GM18861 (cell line): ENCODE measurements at regions not wholly inside any gene's neighbourhood (a gene's known extent, or its start where the extent isn't known, plus 50 kb on each side); places are given as distances from the start of the nearest gene placed in this dataset.
"Not testable (repeated sequence)": the region's sequence is repeated elsewhere in the genome, so short reads cannot be mapped to it uniquely, and the experiment has no call there.

Experiments
- ATAC-seq: cut with Tn5 transposase; IDR thresholded peaks from one replicate; pipeline ENCODE4 v1.9.1; 2021; ENCODE audit not compliant: unreplicated experiment

DNA sequence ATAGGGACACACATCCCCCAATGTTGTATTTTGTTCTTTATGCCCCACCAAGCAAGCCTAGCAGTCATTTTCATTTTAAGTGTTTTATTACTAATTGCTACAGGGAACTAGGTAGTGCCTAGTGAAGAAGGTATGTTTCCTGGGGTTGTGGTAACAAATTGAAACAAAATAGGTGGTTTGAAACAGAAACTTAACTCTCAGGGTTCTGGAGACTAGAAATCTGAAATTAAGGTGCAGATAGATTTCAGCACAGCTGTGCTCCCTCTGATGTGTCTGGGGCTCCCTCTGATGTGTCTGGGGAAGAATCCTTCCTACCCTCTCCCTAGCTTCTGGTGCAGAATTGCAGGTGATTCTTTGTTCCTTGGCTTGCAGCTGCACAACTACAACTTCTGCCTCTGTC is 390.1 kb downstream of the ZFHX3 start:
- ATAC-seq: peak; percentile 96

DNA sequence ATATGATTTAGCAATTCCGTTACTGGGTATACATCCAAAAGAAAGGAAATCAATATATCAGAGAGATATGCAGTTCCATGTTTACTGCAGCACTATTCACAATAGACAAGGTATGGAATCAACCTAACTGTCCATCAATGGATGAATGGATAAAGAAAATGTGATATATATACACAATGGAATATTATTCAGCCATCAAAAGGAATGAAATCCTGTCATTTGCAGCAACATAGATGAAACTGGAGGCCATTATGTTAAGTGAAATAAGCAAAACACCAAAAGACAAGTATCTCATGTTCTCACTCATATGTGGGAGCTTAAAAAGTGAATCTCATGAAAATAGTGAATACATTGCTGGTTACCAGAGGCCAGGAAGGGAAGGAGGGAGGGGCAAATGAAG is 390.8 kb downstream of the ZFHX3 start:
- ATAC-seq: no peak

DNA sequence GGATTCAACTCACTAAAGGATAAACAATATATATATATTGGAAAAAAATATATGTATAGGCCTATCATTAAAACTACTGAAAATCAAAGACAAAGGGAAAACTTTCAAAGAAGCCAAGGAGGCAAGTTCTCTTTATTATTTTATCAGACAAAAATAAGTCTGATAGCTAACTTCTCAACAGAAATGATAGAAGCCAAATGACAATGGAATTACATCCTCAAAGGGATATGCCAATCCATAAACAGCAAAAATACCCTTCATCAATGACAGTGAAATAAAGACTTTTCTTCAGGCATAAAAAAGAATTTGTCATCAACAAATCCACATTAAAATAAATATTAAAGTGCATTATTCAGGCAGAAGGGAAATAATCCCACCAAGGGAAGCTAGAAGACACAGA is 393.4 kb downstream of the ZFHX3 start:
- ATAC-seq: no peak

DNA sequence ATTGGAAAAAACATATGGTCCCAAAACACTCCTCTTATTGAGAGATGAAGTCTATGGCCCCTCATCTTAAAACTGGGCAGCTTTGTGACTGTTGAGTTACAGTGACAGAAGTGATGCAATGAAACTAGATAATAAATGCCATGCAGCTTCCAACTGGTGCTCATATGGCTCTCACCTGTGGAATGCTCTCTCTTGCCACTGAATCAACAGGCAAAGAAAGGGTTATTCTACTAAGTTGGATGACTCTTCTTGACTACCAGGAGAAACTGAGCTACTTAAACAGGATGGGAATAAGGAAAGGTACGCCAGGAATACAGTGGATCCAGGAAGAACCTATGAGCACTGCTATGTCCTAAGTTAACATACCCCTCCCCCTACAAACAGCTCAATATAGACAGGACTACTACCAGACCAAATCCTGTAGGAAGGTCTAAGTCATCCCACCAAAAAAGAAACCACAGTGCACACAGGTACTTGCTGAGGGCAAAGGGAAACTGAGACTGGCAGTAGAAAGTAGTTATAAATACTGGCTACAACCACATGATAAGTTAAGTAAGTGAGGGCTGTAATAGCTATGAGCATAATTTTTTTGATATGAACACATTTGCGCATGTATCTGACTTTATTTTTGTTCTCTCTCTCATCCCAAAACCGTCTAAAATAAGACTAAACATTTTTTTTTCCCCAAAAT is 398.5 kb downstream of the ZFHX3 start:
- ATAC-seq: no peak

DNA sequence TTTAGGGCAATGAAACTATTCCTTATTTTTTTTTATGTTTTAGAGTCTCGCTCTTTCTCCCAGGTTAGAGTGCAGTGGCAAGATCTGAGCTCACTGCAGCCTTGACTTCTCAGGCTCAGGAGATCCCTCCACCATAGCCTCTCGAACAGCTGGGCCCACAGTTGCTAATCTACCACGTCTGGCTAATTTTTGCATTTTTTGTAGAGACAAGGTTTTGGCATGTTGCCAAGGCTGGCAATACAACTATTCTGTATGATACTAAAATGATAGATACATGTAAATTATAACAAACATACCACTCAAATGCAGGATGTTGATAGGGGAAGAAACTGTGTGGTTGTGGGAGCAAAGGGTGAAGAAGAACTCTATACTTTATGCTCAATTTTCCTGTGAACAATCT is 401.3 kb downstream of the ZFHX3 start:
- no peak for ATAC-seq

DNA sequence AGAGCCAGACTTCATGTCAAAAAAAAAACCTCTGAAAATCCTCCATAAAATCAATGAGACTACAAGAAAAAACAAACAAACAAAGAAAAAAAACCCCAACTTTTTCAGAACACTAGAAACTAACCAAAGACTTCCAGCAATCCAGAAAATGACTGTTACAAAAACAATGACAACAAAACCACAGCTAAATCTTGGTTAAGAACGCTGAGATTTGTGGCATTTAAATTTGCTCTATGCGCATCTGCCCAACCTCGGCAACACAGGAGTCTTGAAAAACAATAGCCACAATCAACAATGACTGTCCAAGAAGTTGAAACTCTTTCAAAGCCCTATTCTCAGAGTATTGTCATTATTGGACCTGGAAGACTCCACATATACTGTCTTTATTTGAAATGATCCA is 402.4 kb downstream of the ZFHX3 start:
- no peak for ATAC-seq

DNA sequence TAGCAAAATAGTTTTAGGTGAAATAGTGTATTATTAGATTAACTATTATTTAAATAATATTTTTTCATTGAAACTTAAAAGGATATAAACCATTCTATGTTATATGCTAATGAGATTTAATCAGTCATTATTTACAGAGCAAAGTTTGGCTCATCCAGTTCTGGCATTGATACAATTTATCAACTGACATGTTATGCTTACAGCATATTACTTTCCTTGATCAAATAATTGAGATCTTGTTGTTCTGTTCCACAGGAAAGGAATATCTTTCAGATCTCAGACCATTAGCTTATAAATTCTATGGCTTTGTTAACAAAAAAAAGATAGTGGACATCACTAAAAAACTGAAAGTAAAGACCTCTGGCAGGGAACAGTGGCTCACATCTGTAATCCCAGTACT is 403.0 kb downstream of the ZFHX3 start:
- ATAC-seq: no peak

DNA sequence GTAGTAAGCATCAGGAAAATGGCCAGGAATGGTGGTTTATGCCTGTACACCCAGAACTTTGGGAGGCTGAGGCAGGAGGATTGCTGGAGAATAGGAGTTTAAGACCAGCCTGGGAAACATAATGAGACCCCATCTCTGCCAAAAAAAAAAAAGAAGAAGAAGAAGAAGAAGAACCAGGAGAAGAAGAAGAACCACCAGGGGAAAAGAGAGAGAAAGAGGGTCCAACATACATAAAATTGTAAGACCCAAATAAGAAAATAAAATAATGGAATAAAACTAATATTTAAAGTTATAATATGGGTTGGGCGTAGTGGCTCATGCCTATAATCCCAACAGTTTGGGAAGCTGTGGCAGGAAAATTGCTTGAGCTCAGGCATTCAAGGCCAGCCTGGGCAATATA is 408.4 kb downstream of the ZFHX3 start:
- no peak for ATAC-seq

DNA sequence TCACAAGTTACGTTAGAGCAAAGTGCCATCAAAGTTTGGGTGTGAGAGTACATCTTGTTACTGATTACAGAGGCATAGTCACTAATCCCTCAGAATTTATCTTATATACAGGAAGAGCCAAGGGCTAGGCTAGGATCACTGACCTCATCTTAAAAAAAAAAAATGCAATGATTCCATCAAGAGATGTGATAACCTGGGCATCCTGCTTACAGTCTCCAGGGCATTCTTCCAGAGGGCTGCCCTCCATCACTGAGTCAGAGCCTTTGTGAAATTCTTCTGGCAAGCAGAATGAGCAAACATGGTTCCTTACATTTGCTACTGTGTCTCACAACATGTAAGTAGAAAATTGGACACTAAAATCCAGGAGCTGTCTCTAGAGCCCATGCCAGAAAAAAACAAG is 410.6 kb downstream of the ZFHX3 start:
- no peak for ATAC-seq

DNA sequence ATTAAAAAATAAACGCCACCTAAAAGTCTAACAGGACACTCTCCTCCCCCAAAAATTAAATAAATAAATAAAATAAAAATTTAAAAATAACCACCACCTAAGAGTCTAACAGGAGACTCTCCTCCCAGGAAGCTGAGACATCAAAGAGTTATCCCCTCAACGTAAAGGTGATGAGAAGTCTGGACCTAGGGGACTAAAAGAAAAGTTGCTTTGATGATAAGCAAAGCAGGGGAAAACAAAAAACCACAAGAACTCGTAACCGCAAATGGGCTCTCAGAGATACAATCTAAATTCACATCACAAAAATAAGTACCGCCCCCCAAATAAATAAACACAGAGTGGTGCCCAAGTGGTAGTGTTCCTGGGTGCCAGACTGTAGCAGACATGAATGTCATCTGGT is 412.2 kb downstream of the ZFHX3 start:
- ATAC-seq: no peak

DNA sequence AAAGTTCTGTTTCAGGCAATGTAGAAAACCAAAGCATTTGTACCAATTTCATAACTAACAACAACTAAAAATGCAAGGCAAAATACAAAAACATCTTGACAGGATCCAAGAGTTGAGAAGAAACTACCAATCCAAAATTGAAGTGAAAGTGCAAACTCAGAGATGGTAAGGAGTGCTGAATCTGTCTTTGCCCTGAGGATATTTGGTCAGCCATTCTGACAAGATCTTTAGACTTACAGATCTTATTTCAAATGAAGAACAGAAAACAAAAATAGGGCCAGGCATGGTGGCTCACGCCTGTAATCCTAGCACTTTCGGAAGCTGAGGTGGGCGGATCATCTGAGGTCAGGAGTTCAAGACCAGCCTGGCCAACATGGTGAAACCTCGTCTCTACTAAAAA is 412.8 kb downstream of the ZFHX3 start:
- ATAC-seq: no peak

DNA sequence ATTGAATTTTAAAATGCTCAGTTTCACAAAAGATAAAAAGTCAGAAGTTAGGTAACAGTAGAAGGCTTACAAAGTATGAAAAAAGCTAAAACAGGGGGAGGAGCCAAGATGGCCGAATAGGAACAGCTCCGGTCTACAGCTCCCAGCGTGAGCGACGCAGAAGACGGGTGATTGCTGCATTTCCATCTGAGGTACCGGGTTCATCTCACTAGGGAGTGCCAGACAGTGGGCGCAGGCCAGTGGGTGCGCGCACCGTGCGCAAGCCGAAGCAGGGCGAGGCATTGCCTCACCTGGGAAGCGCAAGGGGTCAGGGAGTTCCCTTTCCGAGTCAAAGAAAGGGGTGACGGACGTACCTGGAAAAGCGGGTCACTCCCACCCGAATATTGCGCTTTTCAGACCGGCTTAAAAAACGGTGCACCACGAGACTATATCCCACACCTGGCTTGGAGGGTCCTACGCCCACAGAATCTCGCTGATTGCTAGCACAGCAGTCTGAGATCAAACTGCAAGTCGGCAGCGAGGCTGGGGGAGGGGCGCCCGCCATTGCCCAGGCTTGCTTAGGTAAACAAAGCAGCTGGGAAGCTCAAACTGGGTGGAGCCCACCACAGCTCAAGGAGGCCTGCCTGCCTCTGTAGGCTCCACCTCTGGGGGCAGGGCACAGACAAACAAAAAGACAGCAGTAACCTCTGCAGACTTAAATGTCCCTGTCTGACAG is 420.6 kb downstream of the ZFHX3 start:
- not testable (repeated sequence) for ATAC-seq

DNA sequence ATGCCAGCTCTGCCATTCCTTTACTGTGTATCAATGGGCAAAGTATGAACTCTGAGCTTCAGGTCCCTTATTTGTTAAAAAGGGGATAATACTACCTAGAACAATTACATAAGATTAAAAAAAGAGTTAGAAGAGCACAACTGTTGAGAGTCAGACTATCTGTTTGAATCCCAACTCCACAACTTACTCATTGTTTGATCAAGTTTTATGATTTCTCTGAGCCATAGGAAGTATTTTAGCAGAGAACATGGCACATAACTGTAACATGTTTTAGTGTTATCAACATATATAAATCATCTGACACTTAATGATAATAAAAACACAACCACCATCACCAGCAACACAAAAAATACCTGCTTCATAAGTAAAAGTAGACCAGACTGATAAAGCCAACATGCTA is 421.3 kb downstream of the ZFHX3 start:
- ATAC-seq: no peak

DNA sequence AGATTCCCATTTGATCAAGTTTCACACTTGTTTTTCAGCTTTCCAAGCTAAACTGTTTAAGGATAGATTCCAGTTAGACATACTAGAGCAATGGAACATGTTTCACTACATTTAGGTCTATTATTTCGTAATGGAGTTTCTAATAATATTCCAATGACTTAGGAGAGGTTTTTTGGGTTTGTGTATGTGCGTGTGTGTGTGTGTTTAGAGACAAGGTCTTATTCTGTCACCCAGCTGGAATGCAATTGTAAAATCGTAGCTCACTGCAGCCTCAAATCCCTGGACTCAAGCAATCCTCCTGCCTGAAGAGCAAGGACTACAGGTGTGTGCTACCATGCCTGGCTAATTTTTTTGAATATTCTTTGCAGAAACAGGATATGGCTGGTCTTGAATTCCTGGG is 426.3 kb downstream of the ZFHX3 start:
- ATAC-seq: no peak

DNA sequence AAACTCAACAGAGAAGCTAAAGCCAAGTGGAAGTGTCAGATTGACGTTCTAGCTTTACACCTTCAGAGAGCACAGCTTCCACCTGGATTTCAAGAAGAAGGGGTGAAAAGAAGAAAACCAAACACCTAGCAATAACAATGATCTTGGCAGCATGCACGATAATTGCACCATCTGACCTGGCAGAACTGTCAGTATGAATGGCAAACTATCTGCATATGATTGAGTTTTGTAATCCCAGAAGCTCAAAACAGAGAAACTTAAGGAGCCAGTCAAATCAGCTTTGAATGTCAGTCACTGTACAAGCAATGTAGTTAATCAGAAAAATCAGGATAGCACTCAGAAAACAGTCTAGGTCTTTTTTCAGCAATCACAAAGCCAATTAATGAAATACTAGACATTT is 427.1 kb downstream of the ZFHX3 start:
- no peak for ATAC-seq

DNA sequence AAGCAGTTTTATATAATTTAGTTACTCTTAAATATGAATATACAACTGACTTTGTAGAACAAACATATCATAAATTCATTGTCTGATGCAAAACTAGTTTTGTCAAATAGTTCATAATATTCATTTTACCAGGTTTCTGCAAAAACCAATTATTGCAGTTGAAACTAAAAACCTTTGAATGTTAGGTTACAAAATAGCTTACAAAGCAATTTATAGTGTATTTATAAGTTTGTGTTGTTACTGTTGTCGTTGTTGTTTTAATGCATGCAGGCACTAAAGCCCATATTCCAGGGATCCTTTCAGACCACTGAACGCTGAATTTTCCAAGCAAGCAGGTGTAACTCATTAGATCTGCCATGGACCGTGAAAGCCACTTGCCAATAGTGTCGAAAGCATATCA is 427.6 kb downstream of the ZFHX3 start:
- no peak for ATAC-seq

DNA sequence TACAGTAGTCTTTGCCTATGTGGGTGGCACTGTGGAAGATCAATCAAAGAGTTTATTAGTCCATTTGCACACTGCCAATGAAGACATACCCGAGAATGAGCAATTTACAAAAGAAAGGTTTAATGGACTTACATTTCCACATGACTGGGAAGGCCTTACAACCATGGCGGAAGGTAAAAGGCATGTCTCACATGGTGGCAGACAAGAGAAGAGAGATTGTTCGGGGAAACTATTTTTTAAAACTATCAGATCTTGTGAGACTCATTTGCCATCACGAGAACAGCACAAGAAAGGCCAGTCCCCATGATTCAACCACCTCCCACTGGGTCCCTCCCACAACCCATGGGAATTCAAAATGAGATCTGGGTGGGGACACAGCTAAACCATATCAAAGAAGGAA is 432.1 kb downstream of the ZFHX3 start:
- ATAC-seq: no peak

DNA sequence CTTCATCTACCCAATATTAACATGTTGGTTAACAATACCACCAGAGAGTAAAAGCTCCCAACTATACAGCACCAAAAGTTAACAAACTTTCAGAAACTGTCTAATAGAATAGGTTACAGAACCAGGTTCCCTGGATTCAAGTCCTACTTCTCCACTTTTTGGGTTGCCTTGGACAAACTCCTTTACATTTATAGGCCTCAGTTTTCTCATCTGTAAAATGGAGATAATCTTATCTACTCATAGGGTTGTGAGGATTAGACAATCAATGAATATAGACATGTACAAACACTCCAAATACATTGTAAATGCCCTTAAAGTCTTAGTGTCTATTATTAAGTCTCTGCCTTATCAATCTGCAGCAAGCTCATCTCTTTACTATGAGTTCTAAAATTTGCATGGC is 435.2 kb downstream of the ZFHX3 start:
- ATAC-seq: no peak

DNA sequence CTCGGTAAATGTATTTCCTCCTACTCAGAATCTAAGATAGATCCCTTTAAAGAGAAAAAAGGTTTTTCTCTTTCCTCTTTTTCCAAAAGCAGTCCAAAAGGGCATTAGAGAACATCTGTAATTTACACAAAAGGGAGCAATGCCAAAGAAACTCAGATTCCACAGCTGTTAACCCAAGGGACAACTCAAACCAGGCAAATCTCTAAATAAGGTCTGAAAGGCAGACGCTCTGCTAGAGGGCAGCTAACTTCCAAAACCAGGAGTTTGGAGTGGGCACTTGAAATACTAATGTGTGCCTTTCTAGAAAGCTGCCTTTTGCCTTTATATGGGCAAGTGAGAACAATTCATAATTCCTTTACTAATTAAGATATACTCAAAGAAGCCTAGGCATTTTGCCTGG is 435.7 kb downstream of the ZFHX3 start:
- ATAC-seq: no peak

DNA sequence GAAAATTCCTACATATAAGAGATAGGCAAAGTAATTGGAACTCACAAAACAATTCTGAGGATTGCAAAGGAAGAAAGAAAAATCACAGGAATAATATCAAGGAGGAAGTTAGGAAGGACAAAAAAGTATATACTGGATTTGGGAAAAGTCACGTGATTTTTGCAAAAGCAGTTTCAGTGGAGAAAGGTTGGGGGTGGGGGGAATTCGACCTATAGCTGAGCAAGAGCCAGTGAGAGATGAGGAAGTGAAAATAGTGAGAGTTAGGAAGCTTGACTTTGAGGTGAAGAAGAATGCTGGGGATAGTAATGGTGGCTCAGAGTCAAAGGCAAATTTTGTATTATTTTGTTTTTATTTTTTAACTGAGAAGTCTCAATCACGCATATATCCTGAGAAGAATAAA is 438.0 kb upstream of the PMFBP1 start:
- no peak for ATAC-seq

DNA sequence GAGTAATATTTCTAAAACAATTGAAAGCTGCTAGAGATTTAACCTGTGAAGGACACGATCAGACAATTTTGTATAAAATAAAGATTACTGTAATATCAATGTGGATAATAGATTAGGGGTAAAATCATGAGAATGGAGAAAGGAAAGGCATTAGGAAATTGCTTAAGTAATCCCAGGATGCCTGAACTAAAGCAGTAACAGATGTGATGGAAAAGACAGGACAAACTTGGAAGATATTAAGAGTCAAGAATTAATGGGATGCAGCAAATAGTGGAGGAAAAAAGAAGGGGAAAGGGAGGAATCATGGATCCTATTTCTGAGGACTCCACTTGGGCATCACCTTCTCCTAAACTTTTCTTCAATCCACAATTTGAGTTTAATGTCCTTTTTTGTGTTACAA is 437.1 kb upstream of the PMFBP1 start:
- ATAC-seq: no peak

DNA sequence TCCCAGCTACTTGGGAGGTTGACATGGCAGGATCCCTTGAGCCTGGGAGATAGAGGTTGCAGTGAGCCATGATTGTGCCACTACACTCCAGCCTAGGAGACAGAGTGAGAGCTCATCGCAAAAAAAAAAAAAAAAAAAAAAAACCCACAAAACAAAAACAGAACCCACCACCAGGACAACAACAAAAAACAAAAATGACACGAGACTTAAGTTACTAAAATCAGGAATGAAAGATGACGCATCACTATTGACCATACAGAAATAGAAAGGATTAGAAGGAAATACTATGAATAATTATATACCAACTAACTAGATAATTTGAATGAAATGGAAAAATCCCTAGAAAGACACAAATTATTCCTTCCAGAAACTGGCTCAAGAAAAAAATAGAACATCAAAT is 432.4 kb upstream of the PMFBP1 start:
- ATAC-seq: peak; percentile 78

DNA sequence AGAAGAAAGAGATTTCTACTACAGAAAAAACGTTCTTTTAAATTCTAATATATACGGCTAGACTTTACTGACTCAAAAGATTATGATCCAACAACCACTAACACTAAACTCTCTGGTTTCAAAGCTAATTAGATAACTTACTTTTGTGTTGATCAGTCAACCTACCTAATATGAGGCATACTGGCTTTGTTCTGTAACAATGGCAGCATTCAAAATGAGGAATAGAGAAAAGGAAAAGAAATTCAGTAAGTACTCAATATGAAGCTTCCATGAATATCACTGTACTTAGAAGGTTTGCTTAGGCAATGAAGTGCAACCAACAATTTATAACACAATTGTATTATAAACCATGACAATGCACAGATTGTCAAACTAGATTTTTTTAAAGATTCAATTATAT is 430.5 kb upstream of the PMFBP1 start:
- ATAC-seq: no peak
